ENCODE measurements at regions not wholly inside any gene's neighbourhood (a gene's known extent, or its start where the extent isn't known, plus 50 kb on each side); places are given as distances from the start of the nearest gene placed in this dataset.

- TF ChIP-seq, protein P1, sequence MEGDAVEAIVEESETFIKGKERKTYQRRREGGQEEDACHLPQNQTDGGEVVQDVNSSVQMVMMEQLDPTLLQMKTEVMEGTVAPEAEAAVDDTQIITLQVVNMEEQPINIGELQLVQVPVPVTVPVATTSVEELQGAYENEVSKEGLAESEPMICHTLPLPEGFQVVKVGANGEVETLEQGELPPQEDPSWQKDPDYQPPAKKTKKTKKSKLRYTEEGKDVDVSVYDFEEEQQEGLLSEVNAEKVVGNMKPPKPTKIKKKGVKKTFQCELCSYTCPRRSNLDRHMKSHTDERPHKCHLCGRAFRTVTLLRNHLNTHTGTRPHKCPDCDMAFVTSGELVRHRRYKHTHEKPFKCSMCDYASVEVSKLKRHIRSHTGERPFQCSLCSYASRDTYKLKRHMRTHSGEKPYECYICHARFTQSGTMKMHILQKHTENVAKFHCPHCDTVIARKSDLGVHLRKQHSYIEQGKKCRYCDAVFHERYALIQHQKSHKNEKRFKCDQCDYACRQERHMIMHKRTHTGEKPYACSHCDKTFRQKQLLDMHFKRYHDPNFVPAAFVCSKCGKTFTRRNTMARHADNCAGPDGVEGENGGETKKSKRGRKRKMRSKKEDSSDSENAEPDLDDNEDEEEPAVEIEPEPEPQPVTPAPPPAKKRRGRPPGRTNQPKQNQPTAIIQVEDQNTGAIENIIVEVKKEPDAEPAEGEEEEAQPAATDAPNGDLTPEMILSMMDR (conservative IDR thresholded peaks at IDR 0.05 in 1 of 2, IDR thresholded peaks at IDR 0.05 in 1 of 2; ENCODE audit: low read depth in 1 of 2, low read length in 2 of 2): no peak
- no peak for TF ChIP-seq EZH2 (IDR thresholded peaks at IDR 0.05; ENCODE audit: low read length, missing control alignments)
Measured at GRCh38 chr17:77472468-77473310, 331.9 kb downstream of the SEC14L1 start.
